ENCODE measurements at regions not wholly inside any gene's neighbourhood (a gene's known extent, or its start where the extent isn't known, plus 50 kb on each side); places are given as distances from the start of the nearest gene placed in this dataset.

GRCh38 chr11:71311928-71312510, 59.6 kb upstream of the SHANK2 start:
- no peak for DNase-seq (ENCODE audit: low read depth in 4 of 4, low spot score in 2 of 4)

GRCh38 chr11:71311176-71311925, 59.0 kb upstream of the SHANK2 start:
- no peak for DNase-seq (ENCODE audit: low read depth in 4 of 4, low spot score in 2 of 4)

DNA sequence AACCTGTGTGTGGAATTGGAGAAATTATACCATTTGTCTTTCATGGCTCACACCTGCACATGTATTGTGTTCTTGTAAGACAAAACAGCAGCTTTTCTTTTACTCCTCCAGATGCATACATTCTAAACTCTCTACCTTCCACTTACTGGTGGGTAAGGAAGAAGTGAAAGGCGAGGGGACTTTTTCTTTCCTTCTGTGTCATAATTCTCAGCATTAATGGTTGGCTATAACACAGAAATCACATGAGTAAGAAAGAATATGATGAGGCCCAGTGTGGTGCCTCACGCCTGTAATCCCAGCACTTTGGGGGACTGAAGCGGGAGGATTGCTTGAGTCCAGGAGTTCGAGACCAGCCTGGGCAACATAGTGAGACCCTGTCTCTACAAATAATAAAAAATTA, 57.8 kb upstream of the SHANK2 start:
- DNase-seq (ENCODE audit: low read depth in 4 of 4, low spot score in 2 of 4): no peak

DNA sequence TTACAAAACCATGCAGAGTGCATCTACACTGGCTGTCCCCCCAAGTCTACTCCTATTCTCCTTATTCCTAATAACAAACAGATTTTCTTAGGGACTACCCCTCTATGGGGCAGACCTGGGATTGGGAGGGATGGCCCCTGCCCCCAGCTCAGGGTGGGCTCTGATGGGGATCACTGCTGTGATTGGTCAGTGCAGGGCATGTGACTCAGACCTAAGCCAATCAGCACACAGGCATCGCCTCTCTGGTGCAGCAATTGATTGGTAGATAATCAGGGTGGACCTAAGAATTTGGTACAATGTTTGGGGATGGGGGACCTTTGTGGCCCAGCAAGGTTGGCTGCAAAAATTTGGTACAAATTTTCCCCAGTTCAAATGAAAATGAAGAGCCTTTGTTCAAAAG, 57.2 kb upstream of the SHANK2 start:
- DNase-seq (ENCODE audit: low read depth in 4 of 4, low spot score in 2 of 4): no peak

DNA sequence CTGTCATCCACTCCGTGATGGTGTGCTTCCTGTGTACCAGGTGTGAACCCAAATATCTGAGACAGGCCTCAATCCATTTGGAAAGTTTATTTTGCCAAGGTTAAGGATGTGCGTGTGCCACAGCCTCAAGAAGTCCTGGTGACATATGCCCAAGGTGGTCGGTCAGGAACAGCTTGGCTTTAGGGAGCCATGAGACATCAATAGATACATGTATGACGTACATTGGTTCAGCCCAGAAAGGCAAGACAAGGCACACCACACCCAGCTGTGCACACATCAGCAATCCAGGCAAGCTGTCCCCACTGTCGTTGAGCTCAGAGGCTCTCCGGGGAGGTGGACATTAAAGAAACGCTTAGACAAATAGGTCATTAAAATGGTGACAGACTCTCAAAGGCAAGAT, 56.8 kb upstream of the SHANK2 start:
- no peak for DNase-seq (ENCODE audit: low read depth in 4 of 4, low spot score in 2 of 4)

DNA sequence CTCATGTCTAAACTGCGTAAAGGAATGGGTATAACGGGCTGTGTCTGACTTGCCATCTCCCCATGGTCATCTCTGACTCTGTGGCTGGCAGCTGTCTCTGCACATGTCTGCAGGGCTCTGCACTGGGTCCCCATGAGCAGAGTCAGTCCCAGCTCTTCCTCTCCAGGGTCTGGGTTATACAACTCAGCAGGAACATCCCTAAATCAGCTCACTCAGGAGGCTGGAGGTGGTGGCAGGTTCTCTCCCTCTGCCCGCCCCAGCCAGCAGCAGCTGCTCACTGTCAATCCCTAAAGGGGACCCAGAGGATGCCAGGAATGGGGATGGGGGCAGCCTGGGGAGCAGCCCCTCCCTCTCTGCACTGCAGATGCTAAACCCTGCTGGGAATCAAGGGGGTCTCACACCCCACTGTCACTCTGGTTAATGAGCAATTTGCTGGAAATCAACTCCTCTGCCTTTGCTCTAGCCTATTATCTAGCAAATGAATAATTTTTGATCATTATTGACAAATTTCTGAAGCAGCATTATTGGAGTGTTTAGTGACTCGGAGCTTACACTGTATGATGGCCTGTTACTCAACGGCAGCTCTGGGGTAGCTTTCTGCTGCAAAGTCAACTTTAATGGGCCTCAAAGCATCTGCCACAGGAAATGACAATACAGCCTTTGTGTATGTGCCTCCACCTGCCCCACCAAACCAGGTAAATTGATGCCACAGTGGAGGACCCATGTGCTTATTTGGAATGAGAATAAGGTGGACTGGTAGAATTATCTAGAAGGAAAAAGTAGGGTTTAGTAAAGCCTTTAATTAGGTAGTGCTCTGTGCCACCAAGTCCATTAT, 55.7 kb upstream of the SHANK2 start:
- no peak for DNase-seq (ENCODE audit: low read depth in 4 of 4, low spot score in 2 of 4)

DNA sequence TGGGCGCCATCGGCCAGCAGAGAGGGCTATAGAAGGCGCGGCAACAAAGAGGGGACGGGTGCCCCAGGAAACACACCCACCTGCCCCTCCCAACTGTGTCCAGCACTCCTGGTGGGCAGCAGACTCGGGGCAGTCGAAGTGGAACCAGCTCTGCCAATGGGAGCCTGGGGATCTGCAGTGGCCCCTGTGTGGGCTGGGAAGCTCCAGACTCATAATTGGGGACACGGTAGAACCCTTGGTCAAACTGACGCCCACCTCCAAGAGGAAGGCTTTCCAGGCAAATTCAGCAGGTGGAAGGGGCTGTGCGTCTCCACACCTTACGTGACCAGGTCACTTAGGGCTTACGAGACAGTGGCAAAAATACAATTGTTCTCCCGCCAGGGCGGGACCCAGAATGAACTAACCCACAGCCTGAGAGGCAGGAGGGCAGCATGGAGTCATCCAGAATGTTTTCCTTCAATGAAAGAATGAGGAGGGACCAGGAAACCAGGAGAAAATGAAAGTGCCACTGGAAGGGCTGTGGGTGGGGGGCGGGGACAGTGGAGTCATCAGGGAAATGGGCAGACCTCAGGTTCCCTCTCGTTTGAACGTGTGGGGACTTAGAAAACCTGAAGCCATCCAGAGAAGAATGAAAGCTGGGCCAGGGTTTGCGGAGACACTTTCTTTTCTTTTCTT, 53.2 kb upstream of the SHANK2 start:
- no peak for DNase-seq (ENCODE audit: low read depth in 4 of 4, low spot score in 2 of 4)

- no peak for DNase-seq (ENCODE audit: low read depth in 4 of 4, low spot score in 2 of 4)
Observed at GRCh38 chr11:71305041-71305440, 52.7 kb upstream of the SHANK2 start.

DNA sequence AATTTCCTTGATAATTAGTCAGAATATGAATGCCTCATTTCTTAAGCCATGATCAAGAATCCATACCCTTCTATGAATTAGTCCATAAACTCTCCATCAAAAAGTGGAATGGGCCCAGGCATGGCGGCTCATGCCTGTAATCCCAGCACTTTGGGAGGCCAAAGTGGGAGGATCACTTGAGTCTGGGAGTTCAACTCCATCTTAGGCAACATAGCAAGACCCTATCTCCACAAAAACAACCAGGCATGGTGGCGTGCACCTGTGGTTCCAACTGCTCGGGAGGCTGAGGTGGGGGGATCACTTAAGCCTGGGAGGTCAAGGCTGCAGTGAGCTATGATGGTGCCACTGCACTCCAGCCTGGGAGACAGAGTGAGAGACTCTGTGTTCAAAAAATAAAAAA, 52.1 kb upstream of the SHANK2 start:
- no peak for DNase-seq (ENCODE audit: low read depth in 4 of 4, low spot score in 2 of 4)

DNA sequence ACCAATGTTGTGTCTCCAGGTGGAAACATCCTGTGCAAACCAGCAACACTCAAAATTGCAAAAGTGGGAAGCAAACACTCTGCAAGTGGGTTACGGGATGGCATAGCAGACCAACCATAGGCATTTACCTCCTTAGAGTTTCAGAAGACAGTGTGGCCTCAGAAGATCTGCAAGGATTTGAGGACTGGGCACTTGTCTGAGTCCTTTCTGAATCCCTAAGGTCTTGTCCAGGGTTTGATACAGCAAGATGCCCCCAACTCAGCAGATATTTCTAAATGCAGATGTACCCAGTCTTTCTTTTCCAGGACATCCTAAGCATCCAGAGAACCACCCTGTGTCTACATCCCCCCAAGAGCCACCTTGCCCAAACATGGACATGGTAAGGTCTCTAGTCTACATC, 51.7 kb upstream of the SHANK2 start:
- DNase-seq (ENCODE audit: low read depth in 4 of 4, low spot score in 2 of 4): no peak

DNA sequence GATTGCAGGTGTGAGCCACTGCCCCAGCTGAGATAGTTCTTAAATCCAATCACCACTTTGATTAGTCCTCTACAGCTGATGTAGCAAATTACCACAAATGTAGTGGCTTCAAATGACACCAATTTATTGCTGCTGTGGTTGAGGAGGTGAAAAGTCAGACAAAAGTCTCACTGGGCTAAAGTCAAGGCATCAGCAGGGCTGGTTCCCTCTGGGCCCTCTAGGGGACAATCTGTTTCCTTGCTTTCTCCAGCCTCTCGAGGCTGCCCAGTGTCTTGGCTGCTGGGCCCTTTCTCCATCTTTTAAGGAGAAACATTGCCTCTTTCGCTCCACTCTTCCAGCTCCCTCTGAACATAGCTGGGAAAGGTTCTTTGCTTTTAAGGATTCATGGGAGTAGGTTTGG, 50.5 kb upstream of the SHANK2 start:
- no peak for DNase-seq (ENCODE audit: low read depth in 4 of 4, low spot score in 2 of 4)

DNA sequence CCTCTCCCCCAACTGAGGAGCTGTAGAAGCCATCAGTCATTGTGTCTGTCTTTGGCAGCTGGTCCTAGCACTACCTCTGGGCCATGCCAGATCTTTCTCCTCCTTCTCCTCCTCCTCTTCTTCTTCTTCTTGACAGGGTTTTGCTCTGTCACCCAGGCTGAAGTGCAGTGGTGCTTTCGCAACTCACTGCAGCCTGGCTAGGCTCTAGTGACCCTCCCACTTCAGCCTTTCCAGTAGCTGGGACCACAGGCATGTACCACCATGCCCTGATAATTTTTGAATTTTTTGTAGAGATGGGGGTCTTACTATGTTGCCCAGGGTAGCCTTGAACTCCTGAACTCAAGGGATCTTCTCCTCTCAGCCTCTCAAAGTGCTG, 50.1 kb upstream of the SHANK2 start:
- no peak for DNase-seq (ENCODE audit: low read depth in 4 of 4, low spot score in 2 of 4)

Data from left renal cortex interstitium (tissue), 4 donors.